Neural cell (in vitro differentiated cells): ENCODE measurements at regions not wholly inside any gene's neighbourhood (a gene's known extent, or its start where the extent isn't known, plus 50 kb on each side); places are given as distances from the start of the nearest gene placed in this dataset.

ENCODE experiments used
- H2AFZ ChIP-seq: fragments of 200-600, 300-800 bp; sonication (generic), shearing (Covaris generic); 2 replicates; pipeline ENCODE4 v1.6.0; 2014; ENCODE audit warnings: low read depth, mild to moderate bottlenecking, antibody characterized with exemption, low read length, moderate library complexity
- H3F3A ChIP-seq: fragments of 200-600 bp; shearing (Covaris generic); 2 replicates; pipeline ENCODE4 v1.6.1; 2016; ENCODE audit warnings: mild to moderate bottlenecking, moderate library complexity, mixed read lengths, antibody characterized with exemption, low read length; ENCODE audit not compliant: insufficient read depth, poor library complexity, severe bottlenecking
- H3K27ac ChIP-seq: fragments of 200-600, 300-800 bp; sonication (generic), shearing (Covaris generic); 2 replicates; pipeline ENCODE4 v1.5.1; 2014; ENCODE audit warnings: mild to moderate bottlenecking, low read length, moderate library complexity
- H3K27me3 ChIP-seq: fragments of 300-800, 200-600 bp; sonication (generic), shearing (Covaris generic); 2 replicates; pipeline ENCODE4 v1.6.0; 2014; ENCODE audit warnings: mild to moderate bottlenecking, low read depth, low read length, moderate library complexity; ENCODE audit not compliant: insufficient read depth
- H3K36me3 ChIP-seq: fragments of 300-800, 200-600 bp; sonication (generic), shearing (Covaris generic); 2 replicates; pipeline ENCODE4 v1.5.1; 2014; ENCODE audit warnings: mild to moderate bottlenecking, antibody characterized with exemption, low read length, moderate library complexity; ENCODE audit not compliant: insufficient read depth
- H3K4me2 ChIP-seq: fragments of 300-800, 200-600 bp; sonication (generic), shearing (Covaris generic); 2 replicates; pipeline ENCODE4 v1.6.0; 2014; ENCODE audit warnings: mild to moderate bottlenecking, low read length
- H3K4me3 ChIP-seq: fragments of 300-800, 200-600 bp; sonication (generic), shearing (Covaris generic); 2 replicates; pipeline ENCODE4 v1.5.1; 2014; ENCODE audit warnings: mild to moderate bottlenecking, low read length, moderate library complexity
- H3K79me2 ChIP-seq: fragments of 200-600 bp; shearing (Covaris generic); replicated peaks from 2 replicates; pipeline ENCODE4 v1.6.0; 2014; ENCODE audit warnings: mild to moderate bottlenecking, low read length, moderate library complexity; ENCODE audit not compliant: insufficient read depth
- H3K9ac ChIP-seq: fragments of 300-800, 200-600 bp; sonication (generic), shearing (Covaris generic); 2 replicates; pipeline ENCODE4 v1.6.1; 2016; ENCODE audit warnings: mild to moderate bottlenecking, low read length, mixed read lengths
- H3K9me2 ChIP-seq: fragments of 200-600 bp; shearing (Covaris generic); 2 replicates; pipeline ENCODE4 v1.6.1; 2016; ENCODE audit warnings: mild to moderate bottlenecking, low read length, mixed read lengths; ENCODE audit not compliant: insufficient read depth
- H3K9me3 ChIP-seq: fragments of 200-600, 300-800 bp; sonication (generic), shearing (Covaris generic); 2 replicates; pipeline ENCODE4 v1.6.1; 2016; ENCODE audit warnings: mild to moderate bottlenecking, mixed run types, low read length, moderate library complexity, mixed read lengths
- H4K20me1 ChIP-seq: fragments of 200-600 bp; shearing (Covaris generic); 2 replicates; pipeline ENCODE4 v1.6.1; 2016; ENCODE audit warnings: mild to moderate bottlenecking, mixed run types; ENCODE audit not compliant: insufficient read depth
- CTCF ChIP-seq: fragments of 450-650 bp; IDR thresholded peaks from 2 replicates; pipeline ENCODE4 v1.5.1; 2014; ENCODE audit warnings: antibody characterized with exemption, mild to moderate bottlenecking, moderate library complexity; ENCODE audit not compliant: poor library complexity, severe bottlenecking
- EP300 ChIP-seq: fragments of 450-650 bp; conservative IDR thresholded peaks from 2 replicates; pipeline ENCODE4 v1.6.1; 2014; ENCODE audit warnings: antibody characterized with exemption, mild to moderate bottlenecking, moderate library complexity; ENCODE audit not compliant: poor library complexity, severe bottlenecking
- EZH2 ChIP-seq: fragments of 200-600, 300-800 bp; shearing (Covaris generic), sonication (generic); IDR thresholded peaks from 2 replicates; pipeline ENCODE4 v1.6.1; 2014; ENCODE audit warnings: antibody characterized with exemption, low read length, borderline replicate concordance, mild to moderate bottlenecking; ENCODE audit not compliant: insufficient read depth, poor library complexity, severe bottlenecking
- MXI1 ChIP-seq: fragments of 450-650 bp; conservative IDR thresholded peaks from 2 replicates; pipeline ENCODE4 v1.6.1; 2014; ENCODE audit warnings: antibody characterized with exemption, mild to moderate bottlenecking; ENCODE audit not compliant: poor library complexity, severe bottlenecking
- POLR2AphosphoS5 ChIP-seq: IDR thresholded peaks from 2 replicates; pipeline ENCODE4 v1.6.1; 2012
- RAD21 ChIP-seq: fragments of 450-650 bp; conservative IDR thresholded peaks from 2 replicates; pipeline ENCODE4 v1.6.1; 2014; ENCODE audit warnings: antibody characterized with exemption, mild to moderate bottlenecking, moderate library complexity
- SMC3 ChIP-seq: fragments of 450-650 bp; conservative IDR thresholded peaks from 2 replicates; pipeline ENCODE4 v1.6.1; 2014; ENCODE audit warnings: antibody characterized with exemption, mild to moderate bottlenecking, moderate library complexity; ENCODE audit not compliant: poor library complexity
- TAF1 ChIP-seq: IDR thresholded peaks from 2 replicates; pipeline ENCODE4 v1.6.1; 2012; ENCODE audit warnings: low read depth
- TF ChIP-seq, protein P1 (sequence below): IDR thresholded peaks from 2 replicates; pipeline ENCODE4 v1.6.1; 2012; ENCODE audit warnings: borderline replicate concordance

DNA sequence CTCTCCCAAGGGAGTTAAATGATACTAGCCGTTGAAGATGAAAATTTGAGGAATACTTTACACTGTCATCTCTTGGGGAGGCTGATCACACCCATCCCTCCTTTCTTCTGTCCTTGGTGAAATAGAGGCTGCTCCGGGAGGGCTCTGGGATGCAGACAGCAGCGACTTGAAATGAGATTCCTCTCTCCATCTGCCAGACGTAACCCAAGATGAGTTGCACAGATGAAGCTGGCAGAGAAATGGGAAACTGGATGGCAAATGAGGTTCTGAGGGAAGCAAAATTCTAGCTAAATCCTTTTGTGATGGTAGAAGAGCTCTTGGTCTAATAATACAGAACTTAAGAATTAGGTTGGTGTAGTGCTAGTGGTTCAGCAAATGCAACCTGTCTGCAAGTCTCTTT is 201.4 kb downstream of the AASDH start:
- Histone ChIP-seq H3K9ac (no peak overlapping the region), H3K4me2 (no peak overlapping the region), H3K79me2 (no peaks in the 10 kb centered on the region), H3K36me3 (no peaks in the 10 kb centered on the region), H3F3A (no peaks in the 10 kb centered on the region), H4K20me1 (no peaks in the 10 kb centered on the region), H3K27me3 (no peaks in the 10 kb centered on the region), H2AFZ (no peak overlapping the region), H3K9me2 (no peaks in the 10 kb centered on the region), H3K9me3 (no peaks in the 10 kb centered on the region), H3K27ac (no peak overlapping the region), H3K4me3 (no peak overlapping the region)
- TF ChIP-seq SMC3, result no peak
- no peak for TF ChIP-seq EP300
- no peak for TF ChIP-seq MXI1
- TF ChIP-seq CTCF, result no peak
- no peak for TF ChIP-seq TAF1
- no peak for TF ChIP-seq RAD21
- TF ChIP-seq EZH2, result no peak
- TF ChIP-seq, protein P1, sequence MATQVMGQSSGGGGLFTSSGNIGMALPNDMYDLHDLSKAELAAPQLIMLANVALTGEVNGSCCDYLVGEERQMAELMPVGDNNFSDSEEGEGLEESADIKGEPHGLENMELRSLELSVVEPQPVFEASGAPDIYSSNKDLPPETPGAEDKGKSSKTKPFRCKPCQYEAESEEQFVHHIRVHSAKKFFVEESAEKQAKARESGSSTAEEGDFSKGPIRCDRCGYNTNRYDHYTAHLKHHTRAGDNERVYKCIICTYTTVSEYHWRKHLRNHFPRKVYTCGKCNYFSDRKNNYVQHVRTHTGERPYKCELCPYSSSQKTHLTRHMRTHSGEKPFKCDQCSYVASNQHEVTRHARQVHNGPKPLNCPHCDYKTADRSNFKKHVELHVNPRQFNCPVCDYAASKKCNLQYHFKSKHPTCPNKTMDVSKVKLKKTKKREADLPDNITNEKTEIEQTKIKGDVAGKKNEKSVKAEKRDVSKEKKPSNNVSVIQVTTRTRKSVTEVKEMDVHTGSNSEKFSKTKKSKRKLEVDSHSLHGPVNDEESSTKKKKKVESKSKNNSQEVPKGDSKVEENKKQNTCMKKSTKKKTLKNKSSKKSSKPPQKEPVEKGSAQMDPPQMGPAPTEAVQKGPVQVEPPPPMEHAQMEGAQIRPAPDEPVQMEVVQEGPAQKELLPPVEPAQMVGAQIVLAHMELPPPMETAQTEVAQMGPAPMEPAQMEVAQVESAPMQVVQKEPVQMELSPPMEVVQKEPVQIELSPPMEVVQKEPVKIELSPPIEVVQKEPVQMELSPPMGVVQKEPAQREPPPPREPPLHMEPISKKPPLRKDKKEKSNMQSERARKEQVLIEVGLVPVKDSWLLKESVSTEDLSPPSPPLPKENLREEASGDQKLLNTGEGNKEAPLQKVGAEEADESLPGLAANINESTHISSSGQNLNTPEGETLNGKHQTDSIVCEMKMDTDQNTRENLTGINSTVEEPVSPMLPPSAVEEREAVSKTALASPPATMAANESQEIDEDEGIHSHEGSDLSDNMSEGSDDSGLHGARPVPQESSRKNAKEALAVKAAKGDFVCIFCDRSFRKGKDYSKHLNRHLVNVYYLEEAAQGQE, result no peak
- TF ChIP-seq POLR2AphosphoS5, result no peak

DNA sequence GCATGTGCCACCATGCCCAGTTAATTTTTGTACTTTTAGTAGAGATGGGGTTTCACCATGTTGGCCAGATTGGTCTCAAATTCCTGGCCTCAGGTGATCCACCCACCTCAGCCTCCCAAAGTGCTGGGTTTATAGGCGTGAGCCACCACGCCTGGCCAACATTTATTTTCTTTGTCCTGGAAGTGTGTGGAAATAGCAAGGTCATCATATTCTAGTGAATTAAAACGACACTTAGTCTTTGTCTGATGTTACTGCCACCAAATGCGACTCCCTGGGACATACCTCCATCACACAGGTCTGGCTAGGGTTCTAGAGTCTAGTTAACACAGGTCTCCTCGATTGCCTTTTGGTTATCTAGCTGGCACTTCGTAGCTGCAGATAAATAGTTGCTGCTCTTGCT is 203.1 kb downstream of the AASDH start:
- Histone ChIP-seq H3K36me3 (no peaks in the 10 kb centered on the region), H3K9ac (no peak overlapping the region), H3K9me2 (no peaks in the 10 kb centered on the region), H3K27ac (no peak overlapping the region), H3K79me2 (no peaks in the 10 kb centered on the region), H4K20me1 (no peaks in the 10 kb centered on the region), H3K27me3 (no peaks in the 10 kb centered on the region), H2AFZ (no peak overlapping the region), H3K4me3 (no peak overlapping the region), H3K4me2 (no peak overlapping the region), H3K9me3 (no peaks in the 10 kb centered on the region), H3F3A (no peaks in the 10 kb centered on the region)
- TF ChIP-seq MXI1 (no peak), TAF1 (no peak), CTCF (no peak), SMC3 (no peak)
